ENCODE measurements at regions not wholly inside any gene's neighbourhood (a gene's known extent, or its start where the extent isn't known, plus 50 kb on each side); places are given as distances from the start of the nearest gene placed in this dataset.

DNA sequence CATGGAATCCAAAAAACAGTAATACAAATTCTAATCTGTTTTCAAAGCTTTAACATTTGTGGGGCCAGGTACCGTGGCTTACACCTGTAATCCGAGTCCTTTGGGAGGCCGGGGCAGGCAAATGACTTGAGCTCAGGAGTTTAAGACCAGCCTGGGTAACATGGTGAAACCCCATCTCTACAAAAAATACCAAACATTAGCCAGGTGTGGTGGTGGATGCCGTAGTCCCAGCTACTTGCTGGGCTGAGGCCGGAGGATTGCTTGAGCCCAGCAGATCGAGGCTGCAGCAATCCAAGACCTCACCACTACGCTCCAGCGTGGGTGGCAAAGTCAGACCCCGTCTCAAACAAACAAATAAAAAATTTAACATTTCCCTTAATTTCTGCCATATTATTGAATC lies 74.3 kb upstream of the SALL3 start:
- no peak for DNase-seq (ENCODE audit: low spot score)

DNA sequence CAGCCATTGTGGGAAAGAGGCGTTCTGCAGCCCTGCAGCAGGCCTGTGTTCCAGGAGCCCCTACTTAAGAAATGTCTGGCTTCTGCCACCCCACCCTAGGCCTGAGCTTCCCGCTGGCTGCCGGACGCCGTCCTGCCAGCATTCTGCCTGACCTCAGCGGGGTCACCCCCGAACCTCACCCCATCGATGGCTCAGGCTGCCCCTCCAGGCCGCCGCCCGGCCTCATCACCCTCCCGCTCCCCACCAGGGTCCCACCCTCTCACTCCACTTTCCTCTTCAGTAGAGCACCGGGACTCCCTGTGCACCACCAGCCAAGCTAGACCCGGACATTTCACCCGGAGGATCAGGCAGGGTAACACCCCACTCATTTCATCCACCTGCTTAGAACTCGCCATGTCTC lies 73.6 kb upstream of the SALL3 start:
- DNase-seq (ENCODE audit: low spot score): no peak

DNA sequence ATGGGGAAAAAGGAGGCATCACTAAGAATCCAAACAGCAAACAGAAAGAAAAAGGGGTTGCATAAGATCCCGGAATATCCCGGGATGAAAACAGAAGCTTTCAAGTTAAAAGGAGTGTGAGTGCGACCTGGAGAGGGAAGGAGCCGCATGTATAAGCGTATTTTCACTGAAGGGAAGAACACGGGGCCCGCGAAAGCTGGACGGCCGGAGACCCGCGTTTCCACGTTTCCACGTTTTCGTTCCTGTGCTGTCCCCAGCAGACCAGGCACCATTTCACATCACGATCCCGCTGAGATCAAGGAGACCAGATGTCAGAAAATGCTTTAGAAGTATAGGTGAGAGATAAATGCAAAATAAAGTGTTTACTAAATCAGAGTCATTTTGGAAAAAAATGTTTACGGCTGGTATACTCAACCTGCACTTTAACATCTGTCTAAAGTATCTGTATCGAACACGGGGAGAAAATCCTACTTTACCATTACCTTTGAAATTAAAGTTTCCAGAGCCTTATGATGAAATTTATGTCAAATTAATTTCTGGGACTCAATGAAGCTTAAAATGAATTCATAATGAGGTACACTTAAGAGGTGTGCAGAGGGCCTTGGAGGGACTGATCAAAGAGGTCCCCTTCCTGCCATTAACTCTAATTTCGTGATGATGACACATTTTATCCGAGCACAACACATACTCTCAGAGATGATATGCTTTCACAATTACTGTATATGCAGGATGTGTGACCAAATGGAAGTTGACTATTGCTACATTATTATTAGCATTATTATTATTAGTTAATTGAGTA lies 71.0 kb upstream of the SALL3 start:
- no peak for DNase-seq (ENCODE audit: low spot score)

DNA sequence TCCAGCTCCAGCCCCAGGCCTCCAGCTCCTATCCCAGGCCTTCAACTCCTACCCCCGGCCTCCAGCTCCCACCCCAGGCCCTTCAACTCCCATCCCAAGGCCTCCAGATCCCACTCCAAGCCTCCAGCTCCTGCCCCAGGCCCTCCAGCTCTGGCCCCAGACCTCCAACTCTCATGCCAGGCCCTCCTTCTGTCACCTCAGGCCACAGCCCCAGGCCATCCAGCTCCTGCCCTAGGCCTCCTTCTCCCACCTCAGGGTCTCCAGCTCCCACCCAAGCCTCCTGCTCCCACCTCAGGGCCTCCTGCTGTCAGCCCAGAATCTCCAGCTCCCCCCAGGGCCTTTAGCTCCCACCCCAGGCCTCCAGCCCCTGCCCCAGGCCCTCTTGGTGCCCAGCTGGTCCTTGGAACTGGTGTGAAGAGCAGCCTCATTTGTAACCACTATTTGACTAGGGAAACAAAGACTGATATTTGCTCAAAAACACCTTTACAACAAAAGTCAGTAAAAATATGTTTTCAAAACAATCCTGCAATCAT lies 67.8 kb upstream of the SALL3 start:
- no peak for DNase-seq (ENCODE audit: low spot score)

DNA sequence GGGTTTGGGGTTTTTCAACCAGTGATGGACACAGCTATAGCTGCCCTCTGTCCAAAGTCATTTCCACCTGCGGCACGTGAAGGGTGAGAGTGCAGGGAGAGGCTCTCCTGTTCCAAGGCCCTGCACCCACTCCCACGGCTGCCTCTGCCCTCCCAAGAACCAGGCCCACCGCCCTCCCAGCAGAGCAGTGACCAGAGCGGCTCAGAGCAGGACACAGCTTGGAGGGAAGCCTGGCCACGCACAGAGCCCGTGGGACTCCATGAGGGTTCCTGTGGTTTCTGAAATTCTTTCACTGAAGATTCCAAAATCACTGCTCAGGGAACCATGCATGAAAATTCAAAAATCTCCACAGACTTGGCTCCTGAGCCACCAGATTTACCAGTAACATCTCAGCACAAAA lies 67.3 kb upstream of the SALL3 start:
- no peak for DNase-seq (ENCODE audit: low spot score)

DNA sequence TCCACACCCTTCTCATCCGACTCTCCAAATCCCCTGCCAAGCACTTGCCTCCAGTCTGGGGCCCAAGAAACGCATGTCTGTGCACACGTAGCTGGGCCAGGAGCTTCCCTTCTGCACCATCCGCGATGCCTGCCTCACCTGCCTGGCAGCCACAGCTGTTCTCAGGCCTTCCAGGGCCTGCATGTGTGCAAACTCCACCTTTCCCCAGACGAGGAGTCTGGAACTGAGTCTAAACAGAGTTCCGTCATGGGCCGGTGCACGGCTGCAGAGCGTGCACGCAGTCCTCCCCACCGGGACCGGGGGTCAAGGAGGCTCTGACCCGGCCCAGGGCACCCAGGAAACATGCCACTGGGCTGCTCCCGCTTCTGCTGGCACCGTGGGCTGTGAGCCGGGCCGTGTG lies 66.8 kb upstream of the SALL3 start:
- DNase-seq (ENCODE audit: low spot score): no peak

DNA sequence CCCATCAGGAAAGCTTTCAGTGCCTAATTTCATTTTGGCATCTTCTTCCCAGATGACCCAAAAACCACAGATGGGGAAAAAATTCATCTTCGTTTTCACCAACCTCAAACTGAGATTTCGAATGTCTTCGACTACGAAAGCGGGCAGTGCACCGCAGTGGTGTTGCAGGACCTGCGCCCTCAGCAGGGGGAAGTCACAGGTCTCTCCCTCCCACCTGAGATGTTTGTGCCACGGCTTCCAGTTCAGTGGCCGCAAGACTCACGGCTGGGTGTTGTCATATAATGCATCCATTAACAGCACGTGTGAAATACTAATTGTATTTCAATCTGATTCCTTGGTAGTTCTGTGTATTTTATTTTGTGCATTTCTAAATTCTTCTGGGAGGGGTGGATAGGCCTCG lies 66.2 kb upstream of the SALL3 start:
- no peak for DNase-seq (ENCODE audit: low spot score)

DNA sequence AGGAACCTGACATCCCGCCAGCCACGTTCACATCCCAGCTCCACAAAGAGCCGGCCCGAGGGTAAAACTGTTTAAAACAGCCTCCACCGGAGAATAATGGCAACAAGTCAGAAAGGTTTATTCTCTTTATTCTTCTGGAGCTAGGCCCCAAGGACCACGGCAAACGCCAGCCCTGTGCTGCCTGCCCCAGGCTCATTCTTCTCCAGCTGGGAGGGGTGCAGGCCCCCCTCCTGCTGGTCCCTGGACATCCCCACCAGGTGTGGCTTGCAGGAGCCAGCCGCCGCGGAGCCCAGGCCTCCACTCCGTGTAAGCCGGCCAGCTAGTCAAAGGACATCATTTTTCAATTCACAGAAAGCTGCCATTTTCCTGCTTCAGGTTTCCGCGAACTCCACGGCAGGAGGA lies 65.8 kb upstream of the SALL3 start:
- no peak for DNase-seq (ENCODE audit: low spot score)

DNA sequence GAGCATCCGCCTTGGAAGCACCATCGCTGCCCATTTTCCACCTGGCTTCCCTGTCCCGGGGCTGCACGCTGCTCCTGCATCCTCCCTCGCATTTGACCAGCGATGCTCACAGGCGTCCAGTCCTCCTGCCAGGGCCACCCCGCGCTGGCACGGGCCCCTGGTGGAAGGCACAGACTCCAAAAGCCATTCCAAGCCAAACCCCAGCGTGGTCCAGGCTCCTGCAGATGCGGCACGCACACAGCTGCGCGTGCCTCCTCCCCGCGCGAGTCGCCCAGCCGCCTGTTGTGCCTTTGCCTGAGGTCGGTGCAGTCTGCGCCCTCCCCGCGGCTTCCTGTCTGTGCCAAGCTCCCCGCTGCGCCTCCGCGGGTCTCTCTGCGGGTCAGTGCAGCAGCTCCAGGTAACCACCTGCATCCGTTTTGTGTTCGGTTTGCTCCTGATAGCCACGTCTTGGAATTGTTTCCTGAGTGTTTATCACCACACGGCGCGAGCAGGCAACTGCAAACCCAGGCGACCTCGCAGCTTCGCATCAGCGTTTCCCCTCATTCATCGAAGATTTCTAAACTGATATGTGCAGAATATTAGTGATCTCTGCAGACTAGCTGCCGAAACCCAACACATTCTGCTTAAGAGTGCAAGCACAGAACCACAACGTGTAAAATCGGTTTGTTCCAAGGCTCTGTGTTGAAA lies 65.2 kb upstream of the SALL3 start:
- DNase-seq (ENCODE audit: low spot score): no peak

DNA sequence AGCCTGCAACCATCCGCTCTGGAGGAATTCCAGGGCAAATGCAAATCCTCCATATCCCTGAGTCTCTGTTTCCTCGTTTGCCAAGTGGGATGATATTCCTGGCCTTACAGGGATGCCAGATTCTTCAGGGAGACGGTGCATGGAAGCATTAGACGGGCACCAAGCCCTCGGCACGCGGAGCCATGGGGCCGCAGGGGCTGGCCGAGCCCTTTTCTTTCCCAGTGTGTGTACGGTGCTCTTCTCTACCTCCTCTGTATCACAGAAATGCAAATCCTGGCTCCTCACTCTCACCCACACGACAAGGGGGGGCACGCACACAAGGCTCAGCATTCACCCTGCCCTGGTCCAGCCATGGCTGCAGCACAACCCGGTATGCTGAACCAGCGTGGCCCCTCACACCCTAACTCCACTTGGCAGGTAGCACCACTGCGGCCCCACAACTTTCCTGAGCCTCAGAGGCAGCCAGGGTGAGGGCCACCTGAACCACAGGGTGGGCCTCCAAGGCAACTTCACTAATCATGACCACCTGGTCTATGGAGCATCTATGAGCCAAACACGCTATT lies 64.1 kb upstream of the SALL3 start:
- no peak for DNase-seq (ENCODE audit: low spot score)

DNA sequence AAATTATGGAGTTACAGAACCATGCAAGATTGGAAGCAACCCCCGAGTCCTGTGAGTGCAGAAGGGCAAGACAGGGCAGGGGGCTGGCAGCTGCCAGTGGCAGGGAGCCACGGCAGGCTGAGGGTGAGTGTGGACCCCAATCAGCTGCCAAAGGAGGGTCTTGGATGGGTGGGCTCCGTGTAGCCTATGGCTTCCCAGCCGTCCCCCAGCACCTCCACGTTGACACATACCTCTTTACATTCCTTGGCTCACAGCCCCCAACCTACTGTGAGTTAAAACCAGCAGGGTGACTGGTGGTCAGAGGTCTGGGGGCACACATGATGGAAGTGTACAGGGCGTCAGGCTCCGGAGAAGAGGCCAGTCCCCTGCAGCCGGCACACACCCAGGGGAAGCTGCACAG lies 60.9 kb upstream of the SALL3 start:
- no peak for DNase-seq (ENCODE audit: low spot score)

DNA sequence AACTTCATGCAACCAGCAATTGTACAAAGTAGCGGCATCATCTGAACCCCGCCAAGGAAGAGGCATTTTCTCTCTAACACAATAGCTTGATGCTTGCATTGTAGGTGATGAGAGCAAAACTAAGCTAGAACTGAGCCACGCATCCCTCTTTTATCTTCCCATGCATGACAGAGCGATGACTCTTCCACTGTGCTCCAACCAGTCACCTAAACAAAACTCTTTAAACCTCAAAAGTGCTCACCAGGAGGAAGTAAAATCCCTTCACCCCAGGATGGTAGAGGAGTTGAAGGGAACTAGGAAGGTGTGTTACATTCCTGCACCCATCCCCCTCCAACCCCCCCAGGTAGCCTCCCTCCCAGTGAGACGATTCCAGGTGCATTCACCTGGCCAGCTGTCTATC lies 59.7 kb upstream of the SALL3 start:
- no peak for DNase-seq (ENCODE audit: low spot score)

DNA sequence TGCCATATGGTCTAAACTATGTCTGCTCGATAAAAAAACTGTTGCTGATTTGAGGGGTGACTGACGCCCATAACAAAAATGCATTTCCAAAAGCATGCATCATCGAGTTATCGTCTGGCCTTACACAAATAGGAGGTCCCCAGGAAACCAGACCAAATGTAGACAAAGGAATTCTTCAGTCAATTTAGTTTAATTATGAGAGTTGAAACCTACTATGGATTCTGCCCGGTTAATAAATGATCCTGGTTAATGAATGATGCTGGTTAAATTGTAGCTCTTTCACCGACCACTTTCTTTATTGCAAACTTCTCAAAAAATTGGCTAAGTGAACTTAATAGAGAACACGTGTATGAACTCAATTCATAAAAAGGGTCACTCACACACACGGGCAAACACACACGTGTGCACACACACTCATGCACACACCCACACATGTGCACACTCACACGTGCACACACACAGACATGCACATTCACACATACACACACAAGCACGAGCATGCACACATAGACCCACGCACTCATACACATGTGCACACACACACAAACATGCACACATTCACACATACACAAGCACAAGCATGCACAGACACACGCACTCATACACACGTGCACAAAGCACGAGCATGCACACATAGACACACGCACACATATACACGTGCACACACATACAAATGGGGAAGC lies 59.0 kb upstream of the SALL3 start:
- DNase-seq (ENCODE audit: low spot score): no peak

DNA sequence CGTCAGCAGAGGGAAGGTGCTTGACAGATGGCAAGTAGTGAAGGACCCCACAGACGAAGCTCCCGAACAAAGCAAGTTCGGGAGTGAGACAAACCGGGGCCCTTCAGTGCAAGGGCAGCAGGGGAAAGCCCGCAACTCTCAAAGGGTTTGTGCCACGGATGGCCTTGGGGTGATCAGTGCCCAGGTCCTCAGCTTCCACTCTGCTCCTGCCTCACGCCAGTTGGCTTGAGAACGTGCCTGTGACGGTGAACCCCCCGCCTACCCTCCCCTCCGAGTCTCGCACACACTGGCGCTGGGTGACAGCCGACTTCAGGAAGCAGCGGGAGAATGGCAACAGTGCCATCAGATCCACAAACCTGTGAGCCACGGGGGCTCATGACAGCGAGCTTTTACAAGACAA lies 56.8 kb upstream of the SALL3 start:
- no peak for DNase-seq (ENCODE audit: low spot score)

DNA sequence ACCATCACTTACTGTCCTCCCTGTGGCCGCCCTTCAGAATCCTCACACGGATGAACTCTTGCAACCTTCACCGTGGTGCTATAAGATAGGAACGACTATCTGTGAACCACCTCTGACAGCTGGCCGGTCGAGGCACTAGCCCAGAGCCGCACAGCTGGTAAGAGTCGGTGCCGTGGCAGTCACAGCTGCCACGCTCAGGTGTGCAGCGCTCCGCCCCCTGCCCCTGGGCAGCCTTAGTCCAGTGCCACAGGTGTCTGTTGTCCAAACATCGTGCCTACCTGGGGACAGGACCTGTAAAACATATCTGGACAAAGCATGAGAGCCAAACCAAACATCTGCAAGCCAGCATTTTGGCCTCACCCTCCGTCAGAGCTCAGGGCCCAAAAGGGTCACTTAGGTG lies 55.3 kb upstream of the SALL3 start:
- DNase-seq (ENCODE audit: low spot score): no peak

DNA sequence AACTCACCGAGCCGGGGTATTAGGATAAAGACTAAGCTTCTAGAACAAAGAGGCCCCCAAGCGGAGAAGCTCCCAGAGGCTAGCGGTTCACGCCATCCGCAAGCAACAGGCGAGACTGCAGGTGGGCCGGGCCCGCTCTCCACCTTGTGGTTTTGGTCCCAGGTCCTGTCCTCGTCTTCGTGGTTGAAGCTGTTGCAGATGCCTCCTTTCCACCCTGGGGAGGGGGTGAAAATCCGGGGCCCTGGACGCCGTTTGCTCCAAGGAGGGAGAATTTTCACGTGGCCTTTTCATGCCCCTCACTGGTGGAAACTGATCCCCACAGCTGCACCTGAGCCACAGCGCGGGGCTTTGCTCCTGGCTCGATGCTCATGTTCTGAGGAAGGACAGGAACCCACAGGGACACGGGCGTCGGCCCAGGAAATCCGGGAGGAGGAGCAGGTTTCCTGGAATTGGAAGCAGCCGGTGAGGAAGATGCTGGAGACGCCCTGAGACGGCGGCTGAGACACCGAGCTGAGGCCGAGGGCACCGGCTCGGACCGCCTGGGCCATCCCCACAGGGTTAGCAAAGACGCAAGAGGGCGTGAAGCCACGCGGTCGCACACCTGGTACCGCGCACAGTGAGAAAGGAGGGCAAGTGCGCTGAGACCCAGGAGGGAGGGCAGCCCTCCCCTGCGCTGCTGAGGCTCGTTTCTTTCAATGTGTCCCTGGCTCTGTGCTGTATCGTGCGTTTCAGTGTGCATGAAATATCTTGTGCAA lies 54.7 kb upstream of the SALL3 start:
- no peak for DNase-seq (ENCODE audit: low spot score)

DNA sequence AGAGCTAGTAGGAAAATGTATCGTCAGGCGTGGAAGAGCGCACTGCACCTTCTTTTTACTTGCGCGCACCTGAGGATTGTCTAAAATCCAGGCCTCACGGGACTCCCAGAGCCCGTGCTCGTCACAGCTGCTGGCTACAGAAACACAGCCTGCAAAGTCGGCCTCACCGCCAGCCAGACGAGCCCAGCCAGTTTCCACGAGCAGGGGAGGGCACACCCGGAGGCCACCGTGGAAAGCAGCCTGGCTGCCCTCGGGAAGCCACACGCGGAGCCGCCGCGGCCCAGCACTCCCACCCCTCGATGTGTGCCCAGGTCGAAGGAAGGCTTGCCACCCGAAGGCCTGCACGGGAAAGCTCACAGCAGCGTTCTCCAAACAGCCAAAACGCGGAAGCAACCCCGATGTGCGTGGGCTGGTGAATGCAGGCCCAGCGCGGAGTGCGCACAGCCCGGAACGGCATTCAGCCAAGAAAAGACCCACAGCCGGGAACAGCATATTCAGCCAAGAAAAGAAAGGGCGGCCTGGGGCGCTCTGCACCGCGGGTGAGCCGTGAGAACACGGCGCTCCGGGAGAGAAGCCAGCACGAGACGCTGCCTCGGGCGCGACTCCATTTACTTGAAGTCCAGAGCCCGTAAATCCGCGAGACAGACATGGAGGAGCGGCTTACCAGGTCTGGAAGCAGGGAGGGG lies 53.9 kb upstream of the SALL3 start:
- no peak for DNase-seq (ENCODE audit: low spot score)

DNA sequence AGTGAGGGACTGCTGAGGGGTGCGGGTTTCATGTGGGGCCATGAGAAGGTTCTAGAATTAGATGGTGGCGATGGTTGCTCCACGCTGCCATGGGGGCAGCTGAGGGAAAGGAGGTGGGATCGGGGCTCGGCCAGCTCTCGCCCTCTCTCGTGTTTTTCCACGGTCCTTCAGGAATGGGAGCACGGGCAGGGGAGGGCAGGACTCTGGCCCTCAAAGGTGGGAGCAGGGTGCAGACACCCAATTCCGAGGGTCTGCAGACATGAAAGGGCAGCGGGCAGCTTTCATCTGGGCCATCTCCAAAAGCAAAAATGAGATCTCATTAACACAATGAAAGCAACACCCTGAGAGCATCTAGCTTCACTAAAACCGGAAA lies 53.4 kb upstream of the SALL3 start:
- DNase-seq (ENCODE audit: low spot score): no peak

DNA sequence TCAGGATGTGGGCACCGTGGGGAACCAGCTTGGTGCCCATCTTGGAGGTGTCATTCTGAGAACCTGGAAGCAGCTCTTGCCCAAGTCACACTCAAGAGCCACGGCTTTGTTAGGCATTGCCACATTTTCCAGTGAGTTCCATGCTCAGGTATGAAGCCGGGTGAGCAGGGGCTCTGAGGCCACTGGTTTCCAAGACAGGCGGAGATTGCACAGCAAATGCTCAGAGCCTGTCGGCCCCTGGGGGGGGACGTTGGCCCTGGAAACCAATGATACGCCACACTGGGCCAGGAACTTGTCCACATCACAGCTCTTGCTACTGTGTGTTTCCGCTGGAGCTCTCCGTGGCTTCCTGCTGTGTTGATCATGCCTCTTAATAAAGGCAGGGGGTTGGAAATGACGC lies 52.5 kb upstream of the SALL3 start:
- DNase-seq (ENCODE audit: low spot score): no peak

DNA sequence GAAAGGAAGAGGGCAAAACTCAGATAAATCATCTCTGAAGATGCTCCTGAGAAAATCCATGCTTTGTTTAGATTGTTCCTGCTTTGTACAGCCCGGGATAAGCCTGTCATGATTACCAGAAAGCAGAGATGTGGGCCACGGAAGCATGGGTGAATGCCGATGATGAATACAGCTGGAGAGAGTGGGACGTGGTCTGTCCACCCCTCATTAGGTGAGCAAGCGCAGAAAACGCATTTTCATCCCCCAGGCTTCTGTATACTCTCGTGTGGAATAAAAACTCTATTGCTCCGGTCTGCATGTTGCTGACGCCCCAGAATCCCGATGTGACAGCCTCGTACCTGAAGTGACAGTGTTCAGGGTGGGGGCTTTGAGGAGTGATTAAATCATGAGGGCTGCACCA lies 52.0 kb upstream of the SALL3 start:
- DNase-seq (ENCODE audit: low spot score): no peak

DNA sequence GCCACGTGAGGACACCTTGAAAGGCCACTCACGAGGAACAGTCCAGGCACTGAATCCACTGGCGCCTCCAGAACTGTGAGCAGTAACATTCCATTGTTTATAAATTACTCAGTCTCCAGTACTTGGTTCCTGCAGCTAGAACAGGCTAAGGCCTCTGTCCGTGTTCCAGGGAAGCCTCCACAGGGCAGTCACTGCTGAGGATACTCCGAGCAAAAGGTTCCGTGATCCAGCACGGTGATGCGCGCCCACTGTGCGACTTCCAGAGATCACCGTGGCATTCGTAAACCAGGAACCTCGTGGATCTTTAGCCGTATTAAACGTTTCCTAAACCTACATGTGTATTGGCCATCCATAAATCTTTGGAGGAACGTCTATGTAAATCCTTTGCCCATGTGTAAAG lies 51.5 kb upstream of the SALL3 start:
- no peak for DNase-seq (ENCODE audit: low spot score)

DNA sequence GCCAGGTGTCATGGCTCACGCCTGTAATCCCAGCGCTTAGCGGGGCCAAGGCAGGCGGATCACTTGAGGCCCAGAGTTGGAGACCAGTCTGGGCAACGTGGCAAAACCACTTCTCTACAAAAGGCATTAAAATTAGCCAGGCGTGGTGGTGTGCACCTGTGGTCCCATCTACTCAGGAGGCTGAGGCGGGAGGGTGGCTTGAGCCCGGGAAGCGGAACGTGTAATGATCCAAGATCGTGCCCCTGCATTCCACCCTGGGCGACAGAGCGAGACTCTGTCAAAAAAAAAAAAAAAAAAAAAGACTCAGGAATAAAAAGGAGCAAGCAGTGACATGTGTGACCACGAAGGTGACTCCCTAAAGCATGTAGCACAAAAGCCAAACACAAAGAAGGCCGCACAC lies 50.1 kb upstream of the SALL3 start:
- DNase-seq (ENCODE audit: low spot score): no peak
